ENCODE measurements at regions not wholly inside any gene's neighbourhood (a gene's known extent, or its start where the extent isn't known, plus 50 kb on each side); places are given as distances from the start of the nearest gene placed in this dataset.
A peak's percentile ranks its signal among the peaks of the same experiment; 100 is the strongest.

DNA sequence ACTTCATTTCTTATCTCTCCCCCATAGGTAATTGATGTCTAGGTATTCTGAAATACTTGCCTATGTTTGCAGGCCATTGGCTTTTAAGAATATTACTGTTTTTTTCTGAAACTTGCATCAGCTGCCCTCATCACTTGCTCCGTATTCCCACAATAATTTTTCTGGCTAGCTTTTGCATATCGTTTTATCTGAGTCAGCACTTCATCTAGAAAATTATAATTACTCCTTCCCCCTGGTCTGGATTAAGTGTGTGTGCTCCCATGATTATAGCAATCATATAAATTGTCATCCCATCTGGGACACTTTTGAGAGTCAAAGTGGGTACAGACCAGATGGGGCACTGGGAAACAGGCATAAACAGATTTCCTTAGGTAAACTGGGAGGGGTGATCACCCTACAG is 583.2 kb upstream of the B3GALT2 start:
- peak in 2 of 3 donors; percentile 58 to 60 for DNase-seq
- H3K36me3 ChIP-seq (ENCODE audit: control insufficient read depth in 4 of 4, insufficient read depth in 4 of 4, low read length in 4 of 4) = no peaks in the 10 kb centered on the region
- H3K4me1 ChIP-seq (ENCODE audit: control insufficient read depth in 5 of 5, insufficient read depth in 5 of 5, low read length in 5 of 5) = peaks cover 0 to 5% (median 0%) of the 10 kb centered on the region in 5 donors
- H3K9me3 ChIP-seq (ENCODE audit: control insufficient read depth in 4 of 4, insufficient read depth in 3 of 4, low read length in 3 of 4) = no peaks in the 10 kb centered on the region
- H3K4me3 ChIP-seq = no peak overlapping the region
- H3K27me3 ChIP-seq (ENCODE audit: control insufficient read depth in 3 of 3, insufficient read depth in 3 of 3, low read length in 2 of 3) = no peaks in the 10 kb centered on the region
- H3K27ac ChIP-seq (ENCODE audit: low read depth in 1 of 2, low read length in 1 of 2) = no peak overlapping the region
- no peak for ATAC-seq (ENCODE audit: insufficient read depth, low FRiP score)
- no peak overlapping the region for H3K9ac ChIP-seq (ENCODE audit: insufficient read depth in 1 of 2, low read length in 2 of 2)
- TF ChIP-seq, protein P1, sequence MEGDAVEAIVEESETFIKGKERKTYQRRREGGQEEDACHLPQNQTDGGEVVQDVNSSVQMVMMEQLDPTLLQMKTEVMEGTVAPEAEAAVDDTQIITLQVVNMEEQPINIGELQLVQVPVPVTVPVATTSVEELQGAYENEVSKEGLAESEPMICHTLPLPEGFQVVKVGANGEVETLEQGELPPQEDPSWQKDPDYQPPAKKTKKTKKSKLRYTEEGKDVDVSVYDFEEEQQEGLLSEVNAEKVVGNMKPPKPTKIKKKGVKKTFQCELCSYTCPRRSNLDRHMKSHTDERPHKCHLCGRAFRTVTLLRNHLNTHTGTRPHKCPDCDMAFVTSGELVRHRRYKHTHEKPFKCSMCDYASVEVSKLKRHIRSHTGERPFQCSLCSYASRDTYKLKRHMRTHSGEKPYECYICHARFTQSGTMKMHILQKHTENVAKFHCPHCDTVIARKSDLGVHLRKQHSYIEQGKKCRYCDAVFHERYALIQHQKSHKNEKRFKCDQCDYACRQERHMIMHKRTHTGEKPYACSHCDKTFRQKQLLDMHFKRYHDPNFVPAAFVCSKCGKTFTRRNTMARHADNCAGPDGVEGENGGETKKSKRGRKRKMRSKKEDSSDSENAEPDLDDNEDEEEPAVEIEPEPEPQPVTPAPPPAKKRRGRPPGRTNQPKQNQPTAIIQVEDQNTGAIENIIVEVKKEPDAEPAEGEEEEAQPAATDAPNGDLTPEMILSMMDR (IDR thresholded peaks at IDR 0.05; ENCODE audit: control extremely low read depth, extremely low read depth) = no peak
- 88% methylated on average over 2 of the region's 2 CpGs for WGBS, 2 donors

DNA sequence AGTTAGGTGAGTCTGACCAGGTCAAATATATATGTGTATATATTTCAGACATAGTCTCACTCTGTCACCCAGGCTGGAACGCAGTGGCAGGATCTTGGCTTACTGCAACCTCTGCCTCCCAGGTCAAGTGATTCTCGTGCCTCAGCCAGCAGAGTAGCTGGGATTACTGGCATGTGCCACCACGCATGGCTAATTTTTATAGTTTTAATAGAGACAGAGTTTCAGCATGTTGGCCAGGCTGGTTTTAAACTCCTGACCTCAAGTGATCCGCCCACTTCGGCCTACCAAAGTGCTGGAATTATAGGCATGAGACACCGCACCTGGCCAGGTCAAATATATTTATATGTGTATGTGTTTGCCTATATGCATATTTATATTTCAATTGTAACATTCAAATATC is 581.5 kb upstream of the B3GALT2 start:
- Histone ChIP-seq H3K27me3 (ENCODE audit: control insufficient read depth in 3 of 3, insufficient read depth in 3 of 3, low read length in 2 of 3) (no peaks in the 10 kb centered on the region), H3K4me3 (no peak overlapping the region), H3K36me3 (ENCODE audit: control insufficient read depth in 4 of 4, insufficient read depth in 4 of 4, low read length in 4 of 4) (no peaks in the 10 kb centered on the region), H3K27ac (ENCODE audit: low read depth in 1 of 2, low read length in 1 of 2) (no peak overlapping the region), H3K4me1 (ENCODE audit: control insufficient read depth in 5 of 5, insufficient read depth in 5 of 5, low read length in 5 of 5) (peaks cover 0 to 8% (median 3%) of the 10 kb centered on the region in 5 donors), H3K9ac (ENCODE audit: insufficient read depth in 1 of 2, low read length in 2 of 2) (no peak overlapping the region), H3K9me3 (ENCODE audit: control insufficient read depth in 4 of 4, insufficient read depth in 3 of 4, low read length in 3 of 4) (no peaks in the 10 kb centered on the region)
- TF ChIP-seq, protein P1 (IDR thresholded peaks at IDR 0.05; ENCODE audit: control extremely low read depth, extremely low read depth) = no peak
- no peak for ATAC-seq (ENCODE audit: insufficient read depth, low FRiP score)
- DNase-seq = no peak
- 95 to 98% methylated on average over 6 of the region's 6 CpGs for WGBS, 2 donors

DNA sequence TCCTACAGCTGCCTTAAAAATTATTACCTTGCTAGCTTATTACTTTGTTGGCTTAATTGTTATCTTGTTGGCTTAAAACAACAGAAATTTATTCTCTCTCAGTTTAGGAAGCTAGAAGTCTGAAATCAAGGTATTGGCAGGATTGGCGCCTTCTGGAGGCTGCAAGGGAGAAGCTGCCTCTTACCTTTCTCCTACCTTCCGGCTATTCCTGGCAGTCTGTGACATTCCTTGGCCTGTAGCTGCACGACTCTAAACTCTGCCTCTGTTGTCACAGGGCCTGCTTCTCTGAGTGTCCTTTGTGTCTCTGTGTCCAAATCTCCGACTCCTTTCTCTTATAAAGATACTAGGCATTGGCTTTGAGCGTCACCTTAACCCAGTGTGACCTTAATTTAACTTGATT is 579.9 kb upstream of the B3GALT2 start:
- no peaks in the 10 kb centered on the region for H3K27me3 ChIP-seq (ENCODE audit: control insufficient read depth in 3 of 3, insufficient read depth in 3 of 3, low read length in 2 of 3)
- no peak for DNase-seq
- 88 to 93% methylated on average over 5 of the region's 5 CpGs for WGBS, 2 donors

More for the DNA sequence above, 579.9 kb upstream of the B3GALT2 start:
- Histone ChIP-seq H3K9me3 (ENCODE audit: control insufficient read depth in 4 of 4, insufficient read depth in 3 of 4, low read length in 3 of 4) (no peaks in the 10 kb centered on the region), H3K36me3 (ENCODE audit: control insufficient read depth in 4 of 4, insufficient read depth in 4 of 4, low read length in 4 of 4) (no peaks in the 10 kb centered on the region), H3K4me3 (no peak overlapping the region), H3K9ac (ENCODE audit: insufficient read depth in 1 of 2, low read length in 2 of 2) (no peak overlapping the region), H3K4me1 (ENCODE audit: control insufficient read depth in 5 of 5, insufficient read depth in 5 of 5, low read length in 5 of 5) (peaks cover 0 to 10% (median 3%) of the 10 kb centered on the region in 5 donors), H3K27ac (ENCODE audit: low read depth in 1 of 2, low read length in 1 of 2) (no peak overlapping the region)
- TF ChIP-seq, protein P1 (IDR thresholded peaks at IDR 0.05; ENCODE audit: control extremely low read depth, extremely low read depth) = no peak
- ATAC-seq (ENCODE audit: insufficient read depth, low FRiP score) = no peak

Data from lung (tissue), 11 donors.